ENCODE measurements at regions not wholly inside any gene's neighbourhood (a gene's known extent, or its start where the extent isn't known, plus 50 kb on each side); places are given as distances from the start of the nearest gene placed in this dataset.

DNA sequence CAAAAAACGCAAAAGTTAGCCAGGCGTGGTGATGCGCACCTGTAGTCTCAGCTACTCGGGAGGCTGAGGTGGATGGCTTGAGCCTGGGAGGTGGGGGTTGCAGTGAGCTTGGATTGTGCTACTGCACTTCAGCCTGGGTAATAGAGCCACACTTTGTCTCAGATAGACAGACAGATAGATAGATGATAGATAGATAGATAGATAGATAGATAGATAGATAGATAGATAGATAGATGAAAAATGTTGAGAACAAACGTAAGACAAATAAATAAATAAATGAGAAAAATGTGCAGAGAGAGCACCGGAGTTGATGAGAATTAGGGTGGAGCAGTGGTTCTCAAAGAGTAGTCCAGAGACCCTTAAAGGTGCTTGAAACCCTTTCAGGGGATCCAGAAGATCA is 58.4 kb upstream of the ARL8B start:
- TF ChIP-seq, protein P1, sequence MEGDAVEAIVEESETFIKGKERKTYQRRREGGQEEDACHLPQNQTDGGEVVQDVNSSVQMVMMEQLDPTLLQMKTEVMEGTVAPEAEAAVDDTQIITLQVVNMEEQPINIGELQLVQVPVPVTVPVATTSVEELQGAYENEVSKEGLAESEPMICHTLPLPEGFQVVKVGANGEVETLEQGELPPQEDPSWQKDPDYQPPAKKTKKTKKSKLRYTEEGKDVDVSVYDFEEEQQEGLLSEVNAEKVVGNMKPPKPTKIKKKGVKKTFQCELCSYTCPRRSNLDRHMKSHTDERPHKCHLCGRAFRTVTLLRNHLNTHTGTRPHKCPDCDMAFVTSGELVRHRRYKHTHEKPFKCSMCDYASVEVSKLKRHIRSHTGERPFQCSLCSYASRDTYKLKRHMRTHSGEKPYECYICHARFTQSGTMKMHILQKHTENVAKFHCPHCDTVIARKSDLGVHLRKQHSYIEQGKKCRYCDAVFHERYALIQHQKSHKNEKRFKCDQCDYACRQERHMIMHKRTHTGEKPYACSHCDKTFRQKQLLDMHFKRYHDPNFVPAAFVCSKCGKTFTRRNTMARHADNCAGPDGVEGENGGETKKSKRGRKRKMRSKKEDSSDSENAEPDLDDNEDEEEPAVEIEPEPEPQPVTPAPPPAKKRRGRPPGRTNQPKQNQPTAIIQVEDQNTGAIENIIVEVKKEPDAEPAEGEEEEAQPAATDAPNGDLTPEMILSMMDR (IDR thresholded peaks at IDR 0.05), result no peak
- TF ChIP-seq POLR2A (IDR thresholded peaks at IDR 0.05) (no peak), POLR2AphosphoS5 (IDR thresholded peaks at IDR 0.05; ENCODE audit: insufficient read depth in 1 of 2, low read depth in 1 of 2) (no peak)
